ENCODE measurements at regions not wholly inside any gene's neighbourhood (a gene's known extent, or its start where the extent isn't known, plus 50 kb on each side); places are given as distances from the start of the nearest gene placed in this dataset.

DNA sequence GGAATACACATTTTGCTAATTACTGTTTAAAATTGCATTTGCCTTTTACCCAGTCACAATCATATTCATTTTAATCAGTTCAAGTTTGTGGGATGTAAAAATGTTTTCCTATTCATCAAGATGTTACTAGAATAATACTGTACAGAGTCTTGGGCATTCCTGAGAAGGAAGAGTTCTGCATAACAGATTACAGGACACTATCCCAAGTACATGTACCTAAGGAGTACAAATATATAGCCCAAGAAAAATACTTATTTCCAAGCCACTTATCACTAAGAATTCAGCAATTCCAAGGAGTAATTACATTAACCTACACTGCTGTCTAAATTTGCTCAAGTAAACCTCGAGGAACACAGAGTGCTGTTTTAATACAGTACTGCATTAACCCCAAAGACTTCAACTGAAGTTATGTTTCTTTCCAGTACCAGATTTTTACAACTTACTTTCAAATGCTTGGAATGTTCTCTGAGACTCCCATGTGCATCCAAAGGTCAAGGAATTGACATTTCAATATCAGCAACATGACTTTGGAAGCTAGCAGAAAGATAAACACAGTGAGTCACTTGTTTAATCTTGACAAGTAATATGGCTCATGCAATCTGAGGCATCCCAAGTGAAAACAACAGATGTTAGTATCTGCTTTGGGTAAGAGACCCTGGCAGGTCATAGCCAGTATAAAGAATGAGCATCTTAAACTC is 125.4 kb upstream of the BET1 start:
- intact Hi-C loops (cut with micrococcal nuclease) = no loop called here
- Histone ChIP-seq H3K27ac (ENCODE audit: low read length) (no peak overlapping the region), H3K9ac (ENCODE audit: low read length) (no peak overlapping the region), H3K9me3 (ENCODE audit: low read length) (no peaks in the 10 kb centered on the region), H3K27me3 (ENCODE audit: low read length) (peaks cover 6% of the 10 kb centered on the region; the same call in 1 of the 2 replicates), H3F3A (ENCODE audit: low read length, unreplicated experiment) (no peaks in the 10 kb centered on the region), H3K4me3 (ENCODE audit: low read length) (no peak overlapping the region), H3K79me2 (ENCODE audit: low read length) (no peaks in the 10 kb centered on the region), H2AFZ (ENCODE audit: low read length) (no peak overlapping the region), H3K9me2 (replicated peaks; ENCODE audit: low read length) (no peaks in the 10 kb centered on the region), H3K4me1 (ENCODE audit: insufficient read depth, low read length) (peaks cover 9% of the 10 kb centered on the region; the same call in 1 of the 2 replicates), H4K20me1 (ENCODE audit: low read length) (no peaks in the 10 kb centered on the region), H3K36me3 (ENCODE audit: low read depth, low read length) (no peaks in the 10 kb centered on the region), H3K4me2 (ENCODE audit: low read length) (no peak overlapping the region)
- ATAC-seq (peak; percentile 91), DNase-seq (peak; percentile 55)
- ChIA-PET POLR2A (ENCODE audit: unreplicated experiment) (no interaction called here), CTCF (no interaction called here)
- TF ChIP-seq, protein P1, sequence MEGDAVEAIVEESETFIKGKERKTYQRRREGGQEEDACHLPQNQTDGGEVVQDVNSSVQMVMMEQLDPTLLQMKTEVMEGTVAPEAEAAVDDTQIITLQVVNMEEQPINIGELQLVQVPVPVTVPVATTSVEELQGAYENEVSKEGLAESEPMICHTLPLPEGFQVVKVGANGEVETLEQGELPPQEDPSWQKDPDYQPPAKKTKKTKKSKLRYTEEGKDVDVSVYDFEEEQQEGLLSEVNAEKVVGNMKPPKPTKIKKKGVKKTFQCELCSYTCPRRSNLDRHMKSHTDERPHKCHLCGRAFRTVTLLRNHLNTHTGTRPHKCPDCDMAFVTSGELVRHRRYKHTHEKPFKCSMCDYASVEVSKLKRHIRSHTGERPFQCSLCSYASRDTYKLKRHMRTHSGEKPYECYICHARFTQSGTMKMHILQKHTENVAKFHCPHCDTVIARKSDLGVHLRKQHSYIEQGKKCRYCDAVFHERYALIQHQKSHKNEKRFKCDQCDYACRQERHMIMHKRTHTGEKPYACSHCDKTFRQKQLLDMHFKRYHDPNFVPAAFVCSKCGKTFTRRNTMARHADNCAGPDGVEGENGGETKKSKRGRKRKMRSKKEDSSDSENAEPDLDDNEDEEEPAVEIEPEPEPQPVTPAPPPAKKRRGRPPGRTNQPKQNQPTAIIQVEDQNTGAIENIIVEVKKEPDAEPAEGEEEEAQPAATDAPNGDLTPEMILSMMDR (conservative IDR thresholded peaks at IDR 0.05; ENCODE audit: low read depth, low read length) = no peak
- no peak for TF ChIP-seq EZH2phosphoT487 (IDR thresholded peaks at IDR 0.05; ENCODE audit: borderline replicate concordance, low read length)
- TF ChIP-seq EZH2 (IDR thresholded peaks at IDR 0.05; ENCODE audit: low read length, unreplicated experiment) = no peak
- BruUV-seq (replicated peaks) = no TSS peak

DNA sequence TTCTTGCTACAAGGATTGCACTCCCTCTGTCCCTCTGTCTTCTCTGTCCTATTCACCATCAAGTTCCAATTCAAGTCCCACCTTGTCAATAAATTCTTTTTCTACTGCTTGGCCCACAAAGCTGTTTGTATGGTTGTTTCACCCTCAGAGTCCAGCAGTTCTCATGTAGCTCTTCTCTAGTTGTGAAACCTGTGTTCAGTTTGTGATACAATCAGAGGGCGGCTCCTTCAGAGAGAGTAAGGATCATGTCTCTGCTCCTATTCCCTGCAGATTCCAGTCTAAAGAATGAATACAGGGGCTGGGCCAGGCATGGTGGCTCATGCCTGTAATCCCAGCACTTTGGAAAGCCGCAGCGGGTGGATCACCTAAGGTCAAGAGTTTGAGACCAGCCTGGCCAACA is 126.6 kb upstream of the BET1 start:
- Histone ChIP-seq H3K4me2 (ENCODE audit: low read length) (no peak overlapping the region), H3K27ac (ENCODE audit: low read length) (no peak overlapping the region)

DNA sequence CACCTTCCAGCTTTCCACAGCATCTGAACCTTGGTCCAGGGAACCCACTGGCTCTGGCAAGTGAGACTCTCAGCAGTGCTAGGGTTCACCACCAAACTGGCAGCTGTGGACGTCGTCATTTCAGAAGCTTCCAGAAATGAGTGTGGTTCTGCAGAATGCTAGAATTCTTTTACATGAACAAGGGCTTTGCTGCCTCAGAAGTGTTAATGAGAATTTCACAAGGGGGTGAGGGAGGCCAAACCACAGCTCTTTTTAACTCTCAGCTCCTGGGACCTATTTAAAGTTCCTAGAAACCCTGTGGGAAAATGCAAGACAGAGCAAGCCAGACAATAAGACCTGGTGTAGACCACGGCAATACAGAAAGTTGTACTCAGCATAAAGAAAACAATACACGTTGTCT is 129.3 kb upstream of the BET1 start:
- no peaks in the 10 kb centered on the region for H3K79me2 ChIP-seq (ENCODE audit: low read length)
- intact Hi-C loops (cut with micrococcal nuclease) = no loop called here
- no peak for TF ChIP-seq EZH2phosphoT487 (IDR thresholded peaks at IDR 0.05; ENCODE audit: borderline replicate concordance, low read length)
- TF ChIP-seq, protein P1 (conservative IDR thresholded peaks at IDR 0.05; ENCODE audit: low read depth, low read length) = no peak
- no peak for TF ChIP-seq EZH2 (IDR thresholded peaks at IDR 0.05; ENCODE audit: low read length, unreplicated experiment)
- ChIA-PET POLR2A (ENCODE audit: unreplicated experiment) (no interaction called here), CTCF (no interaction called here)
- H3K4me3 ChIP-seq (ENCODE audit: low read length) = no peak overlapping the region
- no TSS peak for BruUV-seq (replicated peaks)
- no peak overlapping the region for H3K9ac ChIP-seq (ENCODE audit: low read length)
- H3K9me3 ChIP-seq (ENCODE audit: low read length) = no peaks in the 10 kb centered on the region
- peaks cover 17% of the 10 kb centered on the region for H3K27me3 ChIP-seq (ENCODE audit: low read length)
- H3K4me1 ChIP-seq (ENCODE audit: insufficient read depth, low read length) = peaks cover 14% of the 10 kb centered on the region; the same call in 1 of the 2 replicates
- H3K36me3 ChIP-seq (ENCODE audit: low read depth, low read length) = no peaks in the 10 kb centered on the region
- H3K27ac ChIP-seq (ENCODE audit: low read length) = no peak overlapping the region
- DNase-seq (no peak), ATAC-seq (no peak)
- no peaks in the 10 kb centered on the region for H3F3A ChIP-seq (ENCODE audit: low read length, unreplicated experiment)
- no peaks in the 10 kb centered on the region for H4K20me1 ChIP-seq (ENCODE audit: low read length)
- no peak overlapping the region for H2AFZ ChIP-seq (ENCODE audit: low read length)
- no peak overlapping the region for H3K4me2 ChIP-seq (ENCODE audit: low read length)
- H3K9me2 ChIP-seq (replicated peaks; ENCODE audit: low read length) = no peaks in the 10 kb centered on the region

More for the DNA sequence above, 126.6 kb upstream of the BET1 start:
- TF ChIP-seq EZH2 (IDR thresholded peaks at IDR 0.05; ENCODE audit: low read length, unreplicated experiment) (no peak), EZH2phosphoT487 (IDR thresholded peaks at IDR 0.05; ENCODE audit: borderline replicate concordance, low read length) (no peak)
- TF ChIP-seq, protein P1 (conservative IDR thresholded peaks at IDR 0.05; ENCODE audit: low read depth, low read length) = no peak
- H3F3A ChIP-seq (ENCODE audit: low read length, unreplicated experiment) = no peaks in the 10 kb centered on the region
- H3K36me3 ChIP-seq (ENCODE audit: low read depth, low read length) = no peaks in the 10 kb centered on the region
- H2AFZ ChIP-seq (ENCODE audit: low read length) = no peak overlapping the region
- CTCF ChIA-PET = no interaction called here
- no peaks in the 10 kb centered on the region for H3K9me2 ChIP-seq (replicated peaks; ENCODE audit: low read length)
- H3K9ac ChIP-seq (ENCODE audit: low read length) = no peak overlapping the region
- DNase-seq = no peak
- intact Hi-C loops (cut with micrococcal nuclease) = no loop called here
- H3K79me2 ChIP-seq (ENCODE audit: low read length) = no peaks in the 10 kb centered on the region
- H3K4me3 ChIP-seq (ENCODE audit: low read length) = no peak overlapping the region
- H3K27me3 ChIP-seq (ENCODE audit: low read length) = 0 out of 2 replicates have a peak, but pooled peaks cover 5% of the 10 kb centered on the region
- no TSS peak for BruUV-seq (replicated peaks)
- peaks cover 14% of the 10 kb centered on the region; the same call in 1 of the 2 replicates for H3K4me1 ChIP-seq (ENCODE audit: insufficient read depth, low read length)
- POLR2A ChIA-PET (ENCODE audit: unreplicated experiment) = no interaction called here
- H4K20me1 ChIP-seq (ENCODE audit: low read length) = no peaks in the 10 kb centered on the region
- no peak for ATAC-seq
- no peaks in the 10 kb centered on the region for H3K9me3 ChIP-seq (ENCODE audit: low read length)
